ENCODE measurements at regions not wholly inside any gene's neighbourhood (a gene's known extent, or its start where the extent isn't known, plus 50 kb on each side); places are given as distances from the start of the nearest gene placed in this dataset.

- TF ChIP-seq CUX1 (CRISPR knock-in tag; IDR thresholded peaks at IDR 0.05): no peak
Observed at GRCh38 chr5:72692231-72692637, 124.2 kb upstream of the TNPO1 start (continued).

GRCh38 chr5:72691751-72692150 lies 124.7 kb upstream of the TNPO1 start:
- ChIA-PET POLR2A (interaction anchor here (0.6 kb wide), 1 partner anchor 371 kb away, joined by 3 read pairs; no protein-coding TSS in a partner anchor), CTCF (ENCODE audit: low intra/inter-chr PET ratio) (no interaction called here)
- H3K79me2 ChIP-seq (ENCODE audit: control insufficient read depth, insufficient read depth, low read length): no peaks in the 10 kb centered on the region
- H2AFZ ChIP-seq (ENCODE audit: low read depth, low read length): no peak overlapping the region
- peaks cover 0 to 8% of the 10 kb centered on the region in 2 experiments; a peak in 2 of 5 replicates for H3K27me3 ChIP-seq (ENCODE audit: control insufficient read depth in 2 of 2, insufficient read depth in 2 of 2, low read length in 2 of 2)
- BruUV-seq (replicated peaks): no TSS peak
- no peak overlapping the region for H3K9ac ChIP-seq (ENCODE audit: insufficient read depth in 1 of 2, low read depth in 2 of 2, low read length in 2 of 2)
- intact Hi-C loops (cut with micrococcal nuclease) (no loop called here), in situ Hi-C loops (cut with MboI) (no loop called here)
- H3K4me3 ChIP-seq: no peak overlapping the region
- no peaks in the 10 kb centered on the region for H4K20me1 ChIP-seq (replicated peaks; ENCODE audit: control insufficient read depth, insufficient read depth, low read length)
- WGBS (ENCODE audit: insufficient coverage, low coverage, missing lambda C conversion rate): 6% methylated on average over 3 of the region's 3 CpGs
- no peak for ATAC-seq
- no peak for DNase-seq (ENCODE audit: extremely low read depth in 1 of 4, low spot score in 3 of 4)
- no peak overlapping the region for H3K27ac ChIP-seq (ENCODE audit: extremely low read depth, low read depth, low read length)
- no peaks in the 10 kb centered on the region for H3K9me3 ChIP-seq (replicated peaks; ENCODE audit: control insufficient read depth, insufficient read depth, low read depth, low read length)
- no peak overlapping the region for H3K4me2 ChIP-seq (ENCODE audit: insufficient read depth, low read length)
- no peaks in the 10 kb centered on the region for H3K9me1 ChIP-seq (ENCODE audit: control insufficient read depth, insufficient read depth, low read length)
- peak; percentile 6 for FAIRE-seq
- H3K36me3 ChIP-seq (ENCODE audit: control insufficient read depth, insufficient read depth, low read length): no peaks in the 10 kb centered on the region
- H3K4me1 ChIP-seq (replicated peaks in 1 of 2; ENCODE audit: control insufficient read depth in 2 of 2, insufficient read depth in 2 of 2, low read length in 2 of 2): no peaks in the 10 kb centered on the region; a peak in 1 of 5 replicates
- TF ChIP-seq AFF1 (IDR thresholded peaks at IDR 0.05; ENCODE audit: low read depth in 1 of 2, partially characterized antibody in 2 of 2): no peak
- TF ChIP-seq ATF6 (CRISPR knock-in tag; IDR thresholded peaks at IDR 0.05): no peak
- TF ChIP-seq MYNN (IDR thresholded peaks at IDR 0.05): no peak
- TF ChIP-seq MYNN (CRISPR knock-in tag; IDR thresholded peaks at IDR 0.05): no peak
- TF ChIP-seq FOSL1 (tag; conservative IDR thresholded peaks at IDR 0.05): no peak
- TF ChIP-seq ZNF766 (CRISPR knock-in tag; conservative IDR thresholded peaks at IDR 0.05): no peak
- no peak for TF ChIP-seq CAMTA2 (CRISPR knock-in tag; conservative IDR thresholded peaks at IDR 0.05)
- no peak for TF ChIP-seq ZKSCAN3 (CRISPR knock-in tag; IDR thresholded peaks at IDR 0.05)
